K562 (cell line): ENCODE measurements at regions not wholly inside any gene's neighbourhood (a gene's known extent, or its start where the extent isn't known, plus 50 kb on each side); places are given as distances from the start of the nearest gene placed in this dataset.

ENCODE experiments used
- AFF4 ChIP-seq: sonication (generic); formaldehyde crosslinking; IDR thresholded peaks from 2 replicates; pipeline ENCODE4 v1.8.0; 2023; ENCODE audit warnings: mild to moderate bottlenecking, missing genetic modification reagents
- BHLHE40 ChIP-seq: IDR thresholded peaks from 2 replicates; pipeline ENCODE4 v1.6.1; 2011; ENCODE audit warnings: low read length, improper control_type of control experiment
- CREB3 ChIP-seq: fragments of 450-650 bp; conservative IDR thresholded peaks from 2 replicates; pipeline ENCODE4 v1.6.1; 2016; ENCODE audit warnings: missing genetic modification characterization, low read depth, mild to moderate bottlenecking, missing compliant biosample characterization, moderate library complexity
- ELF4 ChIP-seq: fragments of 450-650 bp; formaldehyde crosslinking; IDR thresholded peaks from 2 replicates; pipeline ENCODE4 v1.4.0; 2022; ENCODE audit warnings: missing genetic modification characterization
- ERF ChIP-seq: fragments of 450-650 bp; formaldehyde crosslinking; IDR thresholded peaks from 2 replicates; pipeline ENCODE4 v1.4.0; 2020; ENCODE audit warnings: mild to moderate bottlenecking, mixed read lengths
- FOXJ2 ChIP-seq: fragments of 200-800 bp; sonication (Bioruptor generic); IDR thresholded peaks from 2 replicates; pipeline ENCODE4 v1.6.1; 2016; ENCODE audit warnings: missing genetic modification characterization, missing compliant biosample characterization
- FUS ChIP-seq: fragments of 200-400 bp; formaldehyde crosslinking; optimal IDR thresholded peaks from 2 replicates; pipeline ENCODE3; 2017; ENCODE audit warnings: low read depth, low read length
- HMG20A ChIP-seq: fragments of 450-650 bp; formaldehyde crosslinking; conservative IDR thresholded peaks from 2 replicates; pipeline ENCODE4 v1.4.0; 2020; ENCODE audit warnings: mild to moderate bottlenecking, mixed read lengths
- HMG20B ChIP-seq: fragments of 250-450 bp; sonication (Bioruptor Pico); IDR thresholded peaks from 2 replicates; pipeline ENCODE4 v1.5.0; 2021; ENCODE audit warnings: mild to moderate bottlenecking
- MYNN ChIP-seq, 2 experiments: sonication (generic); formaldehyde crosslinking in 1 of 2; IDR thresholded peaks; 2 replicates each; pipeline versions ENCODE4 v1.5.0 to v1.6.1; 2016 to 2020; ENCODE audit warnings: antibody characterized with exemption in 1 of 2, missing genetic modification reagents in 1 of 2
- NFXL1 ChIP-seq: fragments of 450-650 bp; formaldehyde crosslinking; IDR thresholded peaks from 2 replicates; pipeline ENCODE4 v1.4.0; 2021; ENCODE audit warnings: mild to moderate bottlenecking
- NR0B1 ChIP-seq: fragments of 450-650 bp; IDR thresholded peaks from one replicate; pipeline ENCODE4 v1.6.1; 2018; ENCODE audit warnings: mild to moderate bottlenecking, moderate library complexity; ENCODE audit not compliant: partially characterized antibody
- SNAPC5 ChIP-seq: fragments of 250-450 bp; sonication (Bioruptor Pico); IDR thresholded peaks from 2 replicates; pipeline ENCODE4 v1.8.0; 2021; ENCODE audit warnings: moderate library complexity, mild to moderate bottlenecking, inconsistent platforms
- TAF9B ChIP-seq: fragments of 450-650 bp; IDR thresholded peaks from 2 replicates; pipeline ENCODE4 v1.6.1; 2018; ENCODE audit warnings: mild to moderate bottlenecking; ENCODE audit not compliant: partially characterized antibody
- TSC22D4 ChIP-seq: fragments of 450-650 bp; IDR thresholded peaks from 2 replicates; pipeline ENCODE4 v1.6.1; 2016; ENCODE audit warnings: missing genetic modification characterization, missing biosample characterization, control low read depth
- ZNF133 ChIP-seq: fragments of 250-450 bp; sonication (Bioruptor Pico); IDR thresholded peaks from 2 replicates; pipeline ENCODE4 v1.4.0; 2020; ENCODE audit warnings: mild to moderate bottlenecking
- ZNF696 ChIP-seq: fragments of 250-450 bp; sonication (Bioruptor Pico); conservative IDR thresholded peaks from 2 replicates; pipeline ENCODE4 v1.4.0; 2020; ENCODE audit warnings: mild to moderate bottlenecking, moderate library complexity
- TF ChIP-seq, protein P1 (sequence below): sonication (generic); formaldehyde crosslinking; IDR thresholded peaks from 2 replicates; pipeline ENCODE4 v1.8.1; 2023; ENCODE audit warnings: mild to moderate bottlenecking, missing genetic modification reagents

DNA sequence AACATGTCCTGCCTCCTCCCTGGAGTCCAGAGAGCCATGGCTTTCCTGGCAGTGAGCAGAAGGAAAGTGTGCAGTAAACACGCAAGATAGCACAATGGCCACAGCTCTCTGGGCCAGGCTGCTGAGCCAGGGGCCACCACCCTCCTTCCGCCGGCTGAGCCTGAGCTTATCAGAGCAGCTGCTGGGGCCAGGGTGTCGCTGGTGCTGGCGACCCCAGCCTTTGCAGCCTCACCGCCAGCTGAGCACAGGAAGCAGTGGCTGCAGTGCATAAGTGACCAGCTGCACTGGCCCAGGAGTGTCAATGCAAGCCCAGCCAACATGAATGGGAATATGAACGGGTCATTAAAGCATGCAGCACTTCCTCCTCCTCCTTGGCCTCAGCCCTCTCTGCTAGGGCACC, 172.0 kb downstream of the ZFP36L2 start (continued):
- no peak for TF ChIP-seq TSC22D4 (tag)
- no peak for TF ChIP-seq HMG20A (CRISPR knock-in tag)
- no peak for TF ChIP-seq CREB3 (tag)
- no peak for TF ChIP-seq ELF4
- no peak for TF ChIP-seq FUS
- TF ChIP-seq, protein P1, sequence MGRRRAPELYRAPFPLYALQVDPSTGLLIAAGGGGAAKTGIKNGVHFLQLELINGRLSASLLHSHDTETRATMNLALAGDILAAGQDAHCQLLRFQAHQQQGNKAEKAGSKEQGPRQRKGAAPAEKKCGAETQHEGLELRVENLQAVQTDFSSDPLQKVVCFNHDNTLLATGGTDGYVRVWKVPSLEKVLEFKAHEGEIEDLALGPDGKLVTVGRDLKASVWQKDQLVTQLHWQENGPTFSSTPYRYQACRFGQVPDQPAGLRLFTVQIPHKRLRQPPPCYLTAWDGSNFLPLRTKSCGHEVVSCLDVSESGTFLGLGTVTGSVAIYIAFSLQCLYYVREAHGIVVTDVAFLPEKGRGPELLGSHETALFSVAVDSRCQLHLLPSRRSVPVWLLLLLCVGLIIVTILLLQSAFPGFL (CRISPR knock-in tag) = no peak
- TF ChIP-seq BHLHE40 = peak; percentile 38; the same call in 1 of the 2 replicates
- no peak for TF ChIP-seq FOXJ2 (tag)
- no peak for TF ChIP-seq ERF (CRISPR knock-in tag)
- TF ChIP-seq ZNF133 (CRISPR knock-in tag) = no peak
- TF ChIP-seq NFXL1 (CRISPR knock-in tag) = no peak
- TF ChIP-seq SNAPC5 = no peak
- no peak for TF ChIP-seq ZNF696 (CRISPR knock-in tag)
- no peak for TF ChIP-seq NR0B1
- TF ChIP-seq AFF4 = no peak
- peak; percentile 62 for TF ChIP-seq TAF9B
- TF ChIP-seq HMG20B (CRISPR knock-in tag) = no peak
- TF ChIP-seq MYNN (IDR thresholded peaks at IDR 0.05) = peak; percentile 72; the same call in 1 of the 2 replicates
- no peak for TF ChIP-seq MYNN (CRISPR knock-in tag; IDR thresholded peaks at IDR 0.05)
